Ovary (tissue), 7 donors: ENCODE measurements at regions not wholly inside any gene's neighbourhood (a gene's known extent, or its start where the extent isn't known, plus 50 kb on each side); places are given as distances from the start of the nearest gene placed in this dataset.

Experiments used
- DNase-seq, 5 donors: peaks; one replicate each; pipeline ENCODE4 v3.0.0-alpha.2; 2019 to 2020
- H3K27ac ChIP-seq, 2 donors: fragments of 200-600 bp; one replicate each; pipeline versions ENCODE4 v1.5.1 to v1.8.0; 2019 to 2022
- H3K27me3 ChIP-seq: fragments of 200-600 bp; one replicate; pipeline ENCODE4 v1.8.0; 2022
- H3K36me3 ChIP-seq: fragments of 200-600 bp; sonication (generic); one replicate; pipeline ENCODE4 v1.5.1; 2019
- H3K4me1 ChIP-seq: one replicate; pipeline ENCODE4 v1.8.1; 2013; ENCODE audit warnings: mild to moderate bottlenecking, moderate library complexity; ENCODE audit not compliant: insufficient read depth
- H3K4me3 ChIP-seq: fragments of 200-600 bp; sonication (generic); one replicate; pipeline ENCODE4 v1.5.1; 2017
- H3K9me3 ChIP-seq, 2 donors: fragments of 200-600 bp in 1 of 2; sonication (generic) in 1 of 2; one replicate each; pipeline versions ENCODE4 v1.5.1 to v1.8.1; 2013 to 2019; ENCODE audit warnings: mild to moderate bottlenecking in 1 of 2, moderate library complexity in 1 of 2
- CTCF ChIP-seq, 3 donors: fragments of 450-650 bp in 2 of 3; fragments of 200-600 bp in 1 of 3; IDR thresholded peaks; one replicate each; pipeline versions ENCODE4 v1.5.1 to v1.8.0; 2016 to 2022; ENCODE audit warnings: antibody characterized with exemption in 3 of 3, mild to moderate bottlenecking in 1 of 3
- EP300 ChIP-seq: sonication (generic); formaldehyde crosslinking; IDR thresholded peaks from one replicate; pipeline ENCODE4 v1.6.1; 2017; ENCODE audit warnings: antibody characterized with exemption
- POLR2A ChIP-seq: fragments of 450-650 bp; IDR thresholded peaks from one replicate; pipeline ENCODE4 v1.6.1; 2017; ENCODE audit warnings: antibody characterized with exemption, mild to moderate bottlenecking, moderate library complexity
- WGBS, 3 donors: extraction: QIAGEN DNeasy Blood & Tissue Kit in 1 of 3; methylation state at CpG; one replicate each; pipeline versions ENCODE4 v1.1.5 to v1.1.7; 2013 to 2017; 5-methylcytosine and 5-hydroxymethylcytosine counted together
- intact Hi-C, 4 donors: fragments of 100-400 bp; cut with DNase I; formaldehyde crosslinking; loops; one replicate each; pipeline versions ENCODE4 v1.11.0 to v1.15.1; 2022 to 2023
- donor health status: DM: no; HTN: no; CAD: no; lungs with moderate emphysema.
- donor health status: DM: no; HTN: no; CAD: no.
- donor health status: Bipolar disorder and iron deficiency.
- donor health status: DM: no; HTN: no; CAD: no.
- donor health status: DM: yes; HTN: yes; CAD: no.

- H3K4me1 ChIP-seq, result peaks cover 11% of the 10 kb centered on the region
- H3K4me3 ChIP-seq, result no peak overlapping the region
- no peaks in the 10 kb centered on the region for H3K9me3 ChIP-seq
- intact Hi-C loops, result no loop called here
- no peak overlapping the region for H3K27ac ChIP-seq
- H3K27me3 ChIP-seq, result no peaks in the 10 kb centered on the region
- DNase-seq, result peak in 2 of 5 donors; percentile 33 to 56
- WGBS, 3 donors, result 4 to 12% (median 10%) methylated on average over 16 of the region's 16 CpGs
- TF ChIP-seq EP300 (no peak), CTCF (IDR thresholded peaks at IDR 0.05) (no peak), POLR2A (no peak)
- no peaks in the 10 kb centered on the region for H3K36me3 ChIP-seq
These were observed 75.4 kb upstream of the CLDN14 start for GRCh38 chr21:36555199-36555800.

GRCh38 chr21:36557316-36557715 lies 77.4 kb upstream of the CLDN14 start:
- peaks cover 11% of the 10 kb centered on the region for H3K4me1 ChIP-seq
- DNase-seq, result no peak
- WGBS, 3 donors, result 86 to 92% (median 87%) methylated on average over 3 of the region's 3 CpGs

GRCh38 chr21:36560933-36561575 lies 81.1 kb upstream of the CLDN14 start:
- Histone ChIP-seq H3K4me1 (no peaks in the 10 kb centered on the region), H3K27me3 (no peaks in the 10 kb centered on the region), H3K36me3 (no peaks in the 10 kb centered on the region), H3K4me3 (no peak overlapping the region), H3K9me3 (no peaks in the 10 kb centered on the region), H3K27ac (no peak overlapping the region)
- no peak for DNase-seq
- WGBS, 3 donors, result 90 to 93% (median 92%) methylated on average over 7 of the region's 7 CpGs
- TF ChIP-seq EP300 (no peak), CTCF (IDR thresholded peaks at IDR 0.05) (no peak), POLR2A (no peak)
- intact Hi-C loops, result loop anchor here in 1 of 4 donors (5.0 kb wide), 1 partner anchor 1121 kb away; no protein-coding TSS in a partner anchor

More at GRCh38 chr21:36557316-36557715, 77.4 kb upstream of the CLDN14 start:
- H3K27me3 ChIP-seq, result no peaks in the 10 kb centered on the region
- TF ChIP-seq CTCF (IDR thresholded peaks at IDR 0.05) (no peak), EP300 (no peak), POLR2A (no peak)
- no peak overlapping the region for H3K27ac ChIP-seq
- H3K9me3 ChIP-seq, result no peaks in the 10 kb centered on the region
- intact Hi-C loops, result no loop called here
- H3K36me3 ChIP-seq, result no peaks in the 10 kb centered on the region
- no peak overlapping the region for H3K4me3 ChIP-seq

GRCh38 chr21:36563341-36563926 lies 83.5 kb upstream of the CLDN14 start:
- WGBS, 3 donors, result 72 to 75% (median 74%) methylated on average over 12 of the region's 12 CpGs
- TF ChIP-seq CTCF (IDR thresholded peaks at IDR 0.05) (no peak), EP300 (no peak), POLR2A (no peak)
- Histone ChIP-seq H3K27me3 (no peaks in the 10 kb centered on the region), H3K9me3 (no peaks in the 10 kb centered on the region), H3K36me3 (no peaks in the 10 kb centered on the region), H3K27ac (no peak overlapping the region), H3K4me3 (no peak overlapping the region), H3K4me1 (no peaks in the 10 kb centered on the region)
- intact Hi-C loops, result loop anchor here in 1 of 4 donors (5.0 kb wide), 1 partner anchor 1119 kb away; no protein-coding TSS in a partner anchor
- no peak for DNase-seq
